HL-60 (cell line): ENCODE measurements at regions not wholly inside any gene's neighbourhood (a gene's known extent, or its start where the extent isn't known, plus 50 kb on each side); places are given as distances from the start of the nearest gene placed in this dataset.

ENCODE experiments used
- DNase-seq, 2 experiments: peaks; one replicate each; pipeline ENCODE4 v3.0.0-alpha.2; 2010 to 2020; ENCODE audit warnings: low read depth in 1 of 2, low spot score in 1 of 2
- H3K27ac ChIP-seq: fragments of 250-450 bp; sonication (Bioruptor Pico); replicated peaks from 2 replicates; pipeline ENCODE4 v1.5.1; 2020; ENCODE audit warnings: mild to moderate bottlenecking, moderate library complexity
- H3K27me3 ChIP-seq: fragments of 250-450 bp; sonication (Bioruptor Pico); 2 replicates; pipeline ENCODE4 v1.5.1; 2021; ENCODE audit warnings: mild to moderate bottlenecking, moderate library complexity; ENCODE audit not compliant: insufficient read depth, poor library complexity, severe bottlenecking
- H3K4me3 ChIP-seq: replicated peaks from 2 replicates; pipeline ENCODE4 v1.5.1; 2011; ENCODE audit warnings: mild to moderate bottlenecking, control low read depth, low read length; ENCODE audit not compliant: insufficient read depth
- GABPA ChIP-seq: IDR thresholded peaks from 2 replicates; pipeline ENCODE4 v1.6.1; 2012; ENCODE audit warnings: low read depth
- POLR2AphosphoS5 ChIP-seq: IDR thresholded peaks from 2 replicates; pipeline ENCODE4 v1.6.1; 2012; ENCODE audit warnings: low read depth
- SPI1 ChIP-seq: IDR thresholded peaks from 2 replicates; pipeline ENCODE4 v1.6.1; 2012; ENCODE audit warnings: low read depth, mild to moderate bottlenecking, borderline replicate concordance
- TF ChIP-seq, protein P1 (sequence below): IDR thresholded peaks from 2 replicates; pipeline ENCODE4 v1.6.1; 2012; ENCODE audit warnings: low read depth; ENCODE audit not compliant: insufficient replicate concordance
- TF ChIP-seq, protein P2 (sequence below): IDR thresholded peaks from one replicate; pipeline ENCODE4 v1.5.1; 2011; ENCODE audit warnings: low read length, control low read depth, inconsistent platforms; ENCODE audit not compliant: insufficient read depth

DNA sequence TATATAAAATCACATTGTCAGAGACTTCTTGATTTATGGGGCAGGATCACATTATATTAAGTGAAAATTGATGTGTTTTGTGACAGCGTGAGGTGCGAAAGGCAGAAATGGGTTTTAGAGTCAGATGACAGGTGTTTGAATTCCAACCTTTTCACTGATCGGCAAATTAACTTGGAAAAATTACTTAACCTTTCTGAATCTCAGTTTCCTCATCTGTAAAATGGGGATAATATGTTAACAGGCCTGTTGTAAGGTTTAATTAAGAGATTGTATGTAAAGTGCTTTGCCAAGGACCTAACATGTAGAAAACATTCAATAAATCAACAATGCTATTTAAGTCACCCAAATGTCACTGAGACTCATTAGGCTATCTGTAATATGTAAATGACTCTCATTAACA is 221.2 kb upstream of the LYZL1 start:
- DNase-seq: no peak
- TF ChIP-seq, protein P1, sequence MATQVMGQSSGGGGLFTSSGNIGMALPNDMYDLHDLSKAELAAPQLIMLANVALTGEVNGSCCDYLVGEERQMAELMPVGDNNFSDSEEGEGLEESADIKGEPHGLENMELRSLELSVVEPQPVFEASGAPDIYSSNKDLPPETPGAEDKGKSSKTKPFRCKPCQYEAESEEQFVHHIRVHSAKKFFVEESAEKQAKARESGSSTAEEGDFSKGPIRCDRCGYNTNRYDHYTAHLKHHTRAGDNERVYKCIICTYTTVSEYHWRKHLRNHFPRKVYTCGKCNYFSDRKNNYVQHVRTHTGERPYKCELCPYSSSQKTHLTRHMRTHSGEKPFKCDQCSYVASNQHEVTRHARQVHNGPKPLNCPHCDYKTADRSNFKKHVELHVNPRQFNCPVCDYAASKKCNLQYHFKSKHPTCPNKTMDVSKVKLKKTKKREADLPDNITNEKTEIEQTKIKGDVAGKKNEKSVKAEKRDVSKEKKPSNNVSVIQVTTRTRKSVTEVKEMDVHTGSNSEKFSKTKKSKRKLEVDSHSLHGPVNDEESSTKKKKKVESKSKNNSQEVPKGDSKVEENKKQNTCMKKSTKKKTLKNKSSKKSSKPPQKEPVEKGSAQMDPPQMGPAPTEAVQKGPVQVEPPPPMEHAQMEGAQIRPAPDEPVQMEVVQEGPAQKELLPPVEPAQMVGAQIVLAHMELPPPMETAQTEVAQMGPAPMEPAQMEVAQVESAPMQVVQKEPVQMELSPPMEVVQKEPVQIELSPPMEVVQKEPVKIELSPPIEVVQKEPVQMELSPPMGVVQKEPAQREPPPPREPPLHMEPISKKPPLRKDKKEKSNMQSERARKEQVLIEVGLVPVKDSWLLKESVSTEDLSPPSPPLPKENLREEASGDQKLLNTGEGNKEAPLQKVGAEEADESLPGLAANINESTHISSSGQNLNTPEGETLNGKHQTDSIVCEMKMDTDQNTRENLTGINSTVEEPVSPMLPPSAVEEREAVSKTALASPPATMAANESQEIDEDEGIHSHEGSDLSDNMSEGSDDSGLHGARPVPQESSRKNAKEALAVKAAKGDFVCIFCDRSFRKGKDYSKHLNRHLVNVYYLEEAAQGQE: no peak
- no peak for TF ChIP-seq GABPA
- no peak for TF ChIP-seq SPI1
- TF ChIP-seq, protein P2, sequence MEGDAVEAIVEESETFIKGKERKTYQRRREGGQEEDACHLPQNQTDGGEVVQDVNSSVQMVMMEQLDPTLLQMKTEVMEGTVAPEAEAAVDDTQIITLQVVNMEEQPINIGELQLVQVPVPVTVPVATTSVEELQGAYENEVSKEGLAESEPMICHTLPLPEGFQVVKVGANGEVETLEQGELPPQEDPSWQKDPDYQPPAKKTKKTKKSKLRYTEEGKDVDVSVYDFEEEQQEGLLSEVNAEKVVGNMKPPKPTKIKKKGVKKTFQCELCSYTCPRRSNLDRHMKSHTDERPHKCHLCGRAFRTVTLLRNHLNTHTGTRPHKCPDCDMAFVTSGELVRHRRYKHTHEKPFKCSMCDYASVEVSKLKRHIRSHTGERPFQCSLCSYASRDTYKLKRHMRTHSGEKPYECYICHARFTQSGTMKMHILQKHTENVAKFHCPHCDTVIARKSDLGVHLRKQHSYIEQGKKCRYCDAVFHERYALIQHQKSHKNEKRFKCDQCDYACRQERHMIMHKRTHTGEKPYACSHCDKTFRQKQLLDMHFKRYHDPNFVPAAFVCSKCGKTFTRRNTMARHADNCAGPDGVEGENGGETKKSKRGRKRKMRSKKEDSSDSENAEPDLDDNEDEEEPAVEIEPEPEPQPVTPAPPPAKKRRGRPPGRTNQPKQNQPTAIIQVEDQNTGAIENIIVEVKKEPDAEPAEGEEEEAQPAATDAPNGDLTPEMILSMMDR: no peak
- no peak for TF ChIP-seq POLR2AphosphoS5
- no peaks in the 10 kb centered on the region for H3K27me3 ChIP-seq
- H3K27ac ChIP-seq: no peak overlapping the region
- H3K4me3 ChIP-seq: no peak overlapping the region

DNA sequence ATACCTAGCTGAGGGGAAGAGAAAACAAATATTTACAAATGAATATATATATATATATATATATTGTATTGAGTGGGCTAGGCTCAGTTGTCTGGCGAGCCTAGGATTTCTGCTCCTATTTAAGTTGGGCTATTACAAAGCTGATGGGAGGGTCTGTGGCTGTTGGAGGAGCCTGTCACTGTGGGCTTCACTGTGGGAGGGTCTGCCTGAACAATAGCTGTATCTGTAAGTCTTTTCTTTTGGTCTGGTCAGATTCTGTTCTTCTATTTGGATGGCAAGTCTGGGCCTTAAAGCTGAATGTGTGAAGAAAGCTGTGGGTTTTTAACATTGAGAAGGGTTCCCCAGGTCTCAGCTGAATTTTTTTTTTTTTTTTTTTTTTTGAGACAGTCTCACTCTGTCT is 220.6 kb upstream of the LYZL1 start:
- no peak overlapping the region for H3K27ac ChIP-seq
- no peak overlapping the region for H3K4me3 ChIP-seq
- no peak for DNase-seq
- TF ChIP-seq, protein P1: no peak
- no peak for TF ChIP-seq SPI1
- no peak for TF ChIP-seq GABPA
- TF ChIP-seq, protein P2: no peak
- TF ChIP-seq POLR2AphosphoS5: no peak
- H3K27me3 ChIP-seq: no peaks in the 10 kb centered on the region

DNA sequence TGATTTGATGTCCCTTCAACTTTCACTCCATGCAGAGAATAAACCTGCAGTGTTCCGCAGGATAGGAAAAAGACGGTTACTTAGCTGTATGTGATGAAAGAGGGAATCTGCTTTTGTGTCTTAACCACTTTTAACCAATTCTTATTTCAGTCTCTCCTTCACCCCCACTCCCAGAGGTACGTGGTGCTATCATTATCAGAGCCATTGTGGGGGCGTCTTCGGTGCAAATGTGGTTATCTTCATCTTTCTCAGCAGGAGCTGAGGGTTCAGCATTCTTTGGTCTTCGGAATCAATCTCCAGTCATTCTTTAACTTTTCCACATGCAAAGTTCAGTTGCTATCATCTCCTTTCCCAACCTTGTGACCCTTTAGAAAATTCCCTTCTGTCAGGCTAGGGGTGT is 219.9 kb upstream of the LYZL1 start:
- no peak for DNase-seq
- H3K27ac ChIP-seq: no peak overlapping the region
- TF ChIP-seq GABPA (no peak), SPI1 (no peak), POLR2AphosphoS5 (no peak)
- TF ChIP-seq, protein P1: no peak
- TF ChIP-seq, protein P2: no peak
- no peaks in the 10 kb centered on the region for H3K27me3 ChIP-seq
- no peak overlapping the region for H3K4me3 ChIP-seq
